ENCODE measurements at regions not wholly inside any gene's neighbourhood (a gene's known extent, or its start where the extent isn't known, plus 50 kb on each side); places are given as distances from the start of the nearest gene placed in this dataset.

DNA sequence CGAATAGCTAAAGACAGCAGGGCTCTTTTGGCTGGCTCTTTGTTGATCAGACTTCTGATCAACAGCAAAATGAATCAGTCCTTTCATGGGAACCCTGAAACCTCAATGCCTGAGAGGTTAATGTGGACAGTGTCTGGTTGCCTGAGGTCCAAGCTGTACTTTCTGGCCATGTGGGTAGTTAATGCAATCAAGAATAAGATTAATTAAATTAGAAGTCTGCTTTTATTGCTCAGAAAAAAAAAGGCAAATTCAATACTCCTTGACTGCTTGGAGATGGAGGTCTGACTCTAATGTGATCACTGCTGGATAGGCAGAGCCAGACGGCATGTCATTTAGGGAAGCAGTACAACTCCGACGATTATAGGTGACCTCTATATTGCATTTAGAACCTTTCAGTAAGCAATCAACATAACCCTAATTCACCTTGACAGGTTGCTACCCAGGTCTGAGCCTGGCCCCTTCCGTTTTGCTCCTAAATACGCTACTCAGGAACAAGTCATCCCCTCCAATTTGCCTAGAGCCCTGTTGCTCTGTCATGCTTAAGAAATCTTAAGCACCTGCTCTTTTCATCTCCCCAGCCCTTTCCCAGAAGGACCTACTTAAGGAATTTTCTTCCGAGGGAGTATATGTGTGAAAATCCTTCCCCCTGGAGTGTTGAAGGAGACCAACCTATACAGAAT, 370.0 kb upstream of the SPTLC3 start:
- Histone ChIP-seq H3K4me2 (ENCODE audit: insufficient read depth, low read length) (no peak overlapping the region), H3K9ac (replicated peaks; ENCODE audit: extremely low read depth, insufficient read depth, low read length) (no peak overlapping the region), H3K79me2 (ENCODE audit: control insufficient read depth, insufficient read depth, low read length) (no peaks in the 10 kb centered on the region), H3K9me1 (replicated peaks; ENCODE audit: control insufficient read depth, extremely low read depth, insufficient read depth, low read length) (no peaks in the 10 kb centered on the region), H3K4me3 (replicated peaks in 1 of 3; ENCODE audit: insufficient read depth in 1 of 3, low read depth in 1 of 3, low read length in 3 of 3) (no peak overlapping the region), H3K27me3 (ENCODE audit: control insufficient read depth in 2 of 2, insufficient read depth in 2 of 2, low read length in 2 of 2) (no peaks in the 10 kb centered on the region), H3K36me3 (ENCODE audit: control insufficient read depth in 2 of 2, extremely low read depth in 1 of 2, insufficient read depth in 2 of 2, low read length in 2 of 2) (no peaks in the 10 kb centered on the region), H4K20me1 (replicated peaks; ENCODE audit: control insufficient read depth, extremely low read depth, insufficient read depth, low read length) (no peaks in the 10 kb centered on the region), H2AFZ (ENCODE audit: low read depth, low read length) (no peak overlapping the region), H3K4me1 (ENCODE audit: control insufficient read depth, extremely low read depth, insufficient read depth, low read length) (no peaks in the 10 kb centered on the region), H3K9me3 (replicated peaks; ENCODE audit: control insufficient read depth, insufficient read depth, low read length) (peaks cover 2% of the 10 kb centered on the region), H3K27ac (ENCODE audit: insufficient read depth, low read depth, low read length) (no peak overlapping the region)
- intact Hi-C loops (cut with micrococcal nuclease): no loop called here
- ChIA-PET POLR2A (no interaction called here), CTCF (no interaction called here)
- TF ChIP-seq GATA2 (IDR thresholded peaks at IDR 0.05; ENCODE audit: insufficient read depth, insufficient read length, low read depth, low read length): no peak
- TF ChIP-seq FOS (IDR thresholded peaks at IDR 0.05; ENCODE audit: borderline replicate concordance, insufficient read depth, low read length): no peak
- TF ChIP-seq, protein P1, sequence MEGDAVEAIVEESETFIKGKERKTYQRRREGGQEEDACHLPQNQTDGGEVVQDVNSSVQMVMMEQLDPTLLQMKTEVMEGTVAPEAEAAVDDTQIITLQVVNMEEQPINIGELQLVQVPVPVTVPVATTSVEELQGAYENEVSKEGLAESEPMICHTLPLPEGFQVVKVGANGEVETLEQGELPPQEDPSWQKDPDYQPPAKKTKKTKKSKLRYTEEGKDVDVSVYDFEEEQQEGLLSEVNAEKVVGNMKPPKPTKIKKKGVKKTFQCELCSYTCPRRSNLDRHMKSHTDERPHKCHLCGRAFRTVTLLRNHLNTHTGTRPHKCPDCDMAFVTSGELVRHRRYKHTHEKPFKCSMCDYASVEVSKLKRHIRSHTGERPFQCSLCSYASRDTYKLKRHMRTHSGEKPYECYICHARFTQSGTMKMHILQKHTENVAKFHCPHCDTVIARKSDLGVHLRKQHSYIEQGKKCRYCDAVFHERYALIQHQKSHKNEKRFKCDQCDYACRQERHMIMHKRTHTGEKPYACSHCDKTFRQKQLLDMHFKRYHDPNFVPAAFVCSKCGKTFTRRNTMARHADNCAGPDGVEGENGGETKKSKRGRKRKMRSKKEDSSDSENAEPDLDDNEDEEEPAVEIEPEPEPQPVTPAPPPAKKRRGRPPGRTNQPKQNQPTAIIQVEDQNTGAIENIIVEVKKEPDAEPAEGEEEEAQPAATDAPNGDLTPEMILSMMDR (IDR thresholded peaks at IDR 0.05; ENCODE audit: extremely low read depth in 1 of 2, insufficient read depth in 1 of 2, low read depth in 1 of 2, low read length in 2 of 2): no peak
- no peak for TF ChIP-seq POLR2A (IDR thresholded peaks at IDR 0.05; ENCODE audit: low read depth, low read length)
- TF ChIP-seq POLR2AphosphoS5 (IDR thresholded peaks at IDR 0.05; ENCODE audit: insufficient read depth, low read depth, low read length): no peak
- TF ChIP-seq, protein P2, sequence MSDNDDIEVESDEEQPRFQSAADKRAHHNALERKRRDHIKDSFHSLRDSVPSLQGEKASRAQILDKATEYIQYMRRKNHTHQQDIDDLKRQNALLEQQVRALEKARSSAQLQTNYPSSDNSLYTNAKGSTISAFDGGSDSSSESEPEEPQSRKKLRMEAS (IDR thresholded peaks at IDR 0.05; ENCODE audit: insufficient read depth, insufficient read length): no peak
- TF ChIP-seq MYC (IDR thresholded peaks at IDR 0.05; ENCODE audit: low read depth, low read length): no peak
- TF ChIP-seq JUN (IDR thresholded peaks at IDR 0.05; ENCODE audit: borderline replicate concordance, insufficient read depth, insufficient read length, low read depth): no peak
- TF ChIP-seq EZH2 (IDR thresholded peaks at IDR 0.05; ENCODE audit: borderline replicate concordance, low read depth, low read length, severe bottlenecking): no peak
- DNase-seq (ENCODE audit: low read depth, low spot score): no peak
- dilution Hi-C loops (cut with MboI; ENCODE audit: extremely low pct_ligation_motif_present, low sequenced_read_pairs): no loop called here
- FAIRE-seq: no peak
- no TSS peak for BruUV-seq (replicated peaks)
